Breast epithelium (tissue), 3 donors: ENCODE measurements at regions not wholly inside any gene's neighbourhood (a gene's known extent, or its start where the extent isn't known, plus 50 kb on each side); places are given as distances from the start of the nearest gene placed in this dataset.

ENCODE experiments used
- POLR2A ChIP-seq: fragments of 450-650 bp; IDR thresholded peaks from one replicate; pipeline ENCODE4 v1.6.1; 2016; ENCODE audit warnings: antibody characterized with exemption, mild to moderate bottlenecking, moderate library complexity
- TF ChIP-seq, protein P1 (sequence below), 3 donors: fragments of 450-650 bp; IDR thresholded peaks; one replicate each; pipeline ENCODE4 v1.5.1; 2016 to 2017; ENCODE audit warnings: antibody characterized with exemption in 3 of 3, mild to moderate bottlenecking in 3 of 3, moderate library complexity in 3 of 3

DNA sequence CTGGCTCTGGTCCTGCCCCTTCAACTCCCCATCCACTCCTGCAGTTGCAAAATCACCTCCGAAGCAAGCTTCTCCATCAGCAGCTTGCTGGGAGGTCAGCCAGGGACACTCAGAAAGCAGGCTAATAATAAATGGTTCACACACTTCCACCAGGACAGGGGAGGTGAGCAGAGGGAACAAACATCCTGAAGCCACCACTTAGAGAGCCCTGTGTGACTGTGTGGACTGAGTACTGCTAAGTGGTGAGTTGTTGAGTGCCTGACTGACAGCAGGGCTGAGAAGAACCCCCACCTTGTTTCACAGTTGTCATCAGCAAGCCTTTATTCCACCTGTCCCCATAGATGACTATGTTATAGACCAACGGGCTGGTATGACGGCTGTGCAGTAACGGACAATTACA is 213.9 kb downstream of the CBLN1 start:
- TF ChIP-seq POLR2A: no peak
- TF ChIP-seq, protein P1, sequence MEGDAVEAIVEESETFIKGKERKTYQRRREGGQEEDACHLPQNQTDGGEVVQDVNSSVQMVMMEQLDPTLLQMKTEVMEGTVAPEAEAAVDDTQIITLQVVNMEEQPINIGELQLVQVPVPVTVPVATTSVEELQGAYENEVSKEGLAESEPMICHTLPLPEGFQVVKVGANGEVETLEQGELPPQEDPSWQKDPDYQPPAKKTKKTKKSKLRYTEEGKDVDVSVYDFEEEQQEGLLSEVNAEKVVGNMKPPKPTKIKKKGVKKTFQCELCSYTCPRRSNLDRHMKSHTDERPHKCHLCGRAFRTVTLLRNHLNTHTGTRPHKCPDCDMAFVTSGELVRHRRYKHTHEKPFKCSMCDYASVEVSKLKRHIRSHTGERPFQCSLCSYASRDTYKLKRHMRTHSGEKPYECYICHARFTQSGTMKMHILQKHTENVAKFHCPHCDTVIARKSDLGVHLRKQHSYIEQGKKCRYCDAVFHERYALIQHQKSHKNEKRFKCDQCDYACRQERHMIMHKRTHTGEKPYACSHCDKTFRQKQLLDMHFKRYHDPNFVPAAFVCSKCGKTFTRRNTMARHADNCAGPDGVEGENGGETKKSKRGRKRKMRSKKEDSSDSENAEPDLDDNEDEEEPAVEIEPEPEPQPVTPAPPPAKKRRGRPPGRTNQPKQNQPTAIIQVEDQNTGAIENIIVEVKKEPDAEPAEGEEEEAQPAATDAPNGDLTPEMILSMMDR (IDR thresholded peaks at IDR 0.05): no peak
